ENCODE measurements at regions not wholly inside any gene's neighbourhood (a gene's known extent, or its start where the extent isn't known, plus 50 kb on each side); places are given as distances from the start of the nearest gene placed in this dataset.
"Not testable (repeated sequence)": the region's sequence is repeated elsewhere in the genome, so short reads cannot be mapped to it uniquely, and the experiment has no call there.

- peak; percentile 32 for DNase-seq
These were observed 1816.1 kb upstream of the C9orf72 start for GRCh38 chr9:29389421-29389820.

GRCh38 chr9:29390859-29391258 lies 1817.6 kb upstream of the C9orf72 start:
- DNase-seq: no peak

- no peak for DNase-seq
These were observed 1819.8 kb upstream of the C9orf72 start for GRCh38 chr9:29393064-29393463.

GRCh38 chr9:29394855-29395254 lies 1821.6 kb upstream of the C9orf72 start:
- DNase-seq: no peak

- no peak for DNase-seq
These were observed 1823.9 kb upstream of the C9orf72 start for GRCh38 chr9:29397148-29397547.

GRCh38 chr9:29416204-29416603 lies 1842.9 kb upstream of the C9orf72 start:
- DNase-seq: no peak

- DNase-seq: no peak
These were observed 1849.2 kb upstream of the C9orf72 start for GRCh38 chr9:29422438-29422837.

GRCh38 chr9:29432191-29432590 lies 1858.9 kb upstream of the C9orf72 start:
- DNase-seq: no peak

- not testable (repeated sequence) for DNase-seq
These were observed 1859.4 kb upstream of the C9orf72 start for GRCh38 chr9:29432656-29433055.

- no peak for DNase-seq
These were observed 1862.1 kb upstream of the C9orf72 start for GRCh38 chr9:29435368-29435767.

- no peak for DNase-seq
These were observed 1864.2 kb upstream of the C9orf72 start for GRCh38 chr9:29437526-29437925.

- no peak for DNase-seq
These were observed 1866.7 kb upstream of the C9orf72 start for GRCh38 chr9:29439961-29440360.

GRCh38 chr9:29440449-29440848 lies 1867.2 kb upstream of the C9orf72 start:
- DNase-seq: no peak

- no peak for DNase-seq
These were observed 1872.5 kb upstream of the C9orf72 start for GRCh38 chr9:29445751-29446150.

- DNase-seq: no peak
These were observed 1876.0 kb upstream of the C9orf72 start for GRCh38 chr9:29449306-29449705.

GRCh38 chr9:29450343-29450875 lies 1877.1 kb upstream of the C9orf72 start:
- DNase-seq: not testable (repeated sequence)

- DNase-seq: no peak
These were observed 1883.7 kb upstream of the C9orf72 start for GRCh38 chr9:29456940-29457339.

- no peak for DNase-seq
These were observed 1902.2 kb upstream of the C9orf72 start for GRCh38 chr9:29475471-29475870.

- no peak for DNase-seq
These were observed 1938.4 kb upstream of the C9orf72 start for GRCh38 chr9:29511680-29512079.

- DNase-seq: no peak
These were observed 1941.1 kb upstream of the C9orf72 start for GRCh38 chr9:29514336-29514735.

- no peak for DNase-seq
These were observed 1941.6 kb upstream of the C9orf72 start for GRCh38 chr9:29514862-29515261.

GRCh38 chr9:29548436-29548835 lies 1975.2 kb upstream of the C9orf72 start:
- no peak for DNase-seq

- DNase-seq: no peak
These were observed 1982.2 kb upstream of the C9orf72 start for GRCh38 chr9:29555502-29555901.

- no peak for DNase-seq
These were observed 1983.0 kb upstream of the C9orf72 start for GRCh38 chr9:29556317-29556716.

- no peak for DNase-seq
These were observed 1983.5 kb upstream of the C9orf72 start for GRCh38 chr9:29556746-29557145.

Measured in muscle of arm (tissue), 1 donor.